ENCODE measurements at regions not wholly inside any gene's neighbourhood (a gene's known extent, or its start where the extent isn't known, plus 50 kb on each side); places are given as distances from the start of the nearest gene placed in this dataset.

GRCh38 chr4:12050357-12050756 is 621.7 kb upstream of the HS3ST1 start:
- Histone ChIP-seq H3K4me2 (ENCODE audit: insufficient read depth in 1 of 2, low read depth in 2 of 2, low read length in 2 of 2) (peak overlapping the region; percentile 25 to 29; a peak in 1 of 4 replicates), H2BK12ac (ENCODE audit: low read depth, low read length) (peak overlapping the region; percentile 53; the same call in 1 of the 2 replicates), H2BK5ac (ENCODE audit: low read depth, low read length) (peak overlapping the region; percentile 87; the same call in 1 of the 2 replicates), H3K56ac (replicated peaks; ENCODE audit: insufficient read length, low read depth, low read length) (no peak overlapping the region), H3K79me1 (ENCODE audit: low read depth, low read length) (no peaks in the 10 kb centered on the region), H3K9me3 (ENCODE audit: insufficient read depth in 2 of 2, low read depth in 1 of 2, low read length in 1 of 2) (peaks cover 4 to 6% of the 10 kb centered on the region in 2 experiments; a peak in 3 of 4 replicates), H3K23me2 (ENCODE audit: low read depth, low read length) (no peaks in the 10 kb centered on the region; the same call in 1 of the 2 replicates), H2BK120ac (replicated peaks; ENCODE audit: low read depth, low read length) (peak overlapping the region; percentile 35), H3K4me3 (ENCODE audit: extremely low read depth in 1 of 4, insufficient read depth in 2 of 4, low read depth in 3 of 4, low read length in 4 of 4) (no peak overlapping the region), H4K8ac (ENCODE audit: extremely low read depth, insufficient read depth, low read length) (no peak overlapping the region), H2AK5ac (ENCODE audit: low read depth, low read length) (no peak overlapping the region), H3K4me1 (replicated peaks in 1 of 4; ENCODE audit: control insufficient read depth in 3 of 4, insufficient read depth in 4 of 4, low read length in 3 of 4) (peaks cover 0 to 13% (median 3%) of the 10 kb centered on the region in 4 experiments; a peak in 2 of 7 replicates), H2BK20ac (ENCODE audit: low read length) (peak overlapping the region; percentile 88; the same call in 1 of the 2 replicates), H4K5ac (ENCODE audit: insufficient read length, low read depth, low read length) (peak overlapping the region; percentile 56), H3K27ac (ENCODE audit: low read depth, low read length) (no peak overlapping the region), H3K14ac (ENCODE audit: insufficient read length) (no peak overlapping the region), H3K36me3 (ENCODE audit: control insufficient read depth in 2 of 4, insufficient read depth in 4 of 4, low read length in 3 of 4) (no peaks in the 10 kb centered on the region), H3K18ac (ENCODE audit: extremely low read depth, low read length) (peak overlapping the region; percentile 94), H3K27me3 (replicated peaks in 1 of 4; ENCODE audit: control insufficient read depth in 3 of 4, extremely low read depth in 1 of 4, insufficient read depth in 3 of 4, low read length in 3 of 4) (no peaks in the 10 kb centered on the region), H4K91ac (replicated peaks; ENCODE audit: insufficient read length, low read length) (peak overlapping the region; percentile 36), H3K4ac (replicated peaks; ENCODE audit: insufficient read length, low read depth, low read length) (no peak overlapping the region), H4K20me1 (replicated peaks in 1 of 2; ENCODE audit: control insufficient read depth in 1 of 2, insufficient read depth in 2 of 2, low read length in 2 of 2) (no peaks in the 10 kb centered on the region), H3K23ac (ENCODE audit: insufficient read length) (no peak overlapping the region), H2BK15ac (ENCODE audit: low read length) (no peak overlapping the region), H2AFZ (ENCODE audit: low read length) (no peak overlapping the region), H3K9ac (replicated peaks in 1 of 4; ENCODE audit: extremely low read depth in 1 of 4, low read depth in 3 of 4, low read length in 3 of 4) (no peak overlapping the region), H3K79me2 (ENCODE audit: control insufficient read depth in 1 of 2, insufficient read depth in 2 of 2, low read length in 2 of 2) (no peaks in the 10 kb centered on the region)
- CTCF ChIA-PET (ENCODE audit: partially characterized antibody): interaction anchor here (1.0 to 2.5 kb wide), 3 partner anchors 8 to 14 kb away, joined by 3 to 10 read pairs (median 3); no protein-coding TSS in a partner anchor
- POLR2A ChIA-PET (ENCODE audit: partially characterized antibody): no interaction called here
- DNase-seq (ENCODE audit: low read depth in 1 of 2, low spot score in 2 of 2) (peak; percentile 47 to 49), FAIRE-seq (peak; percentile 98)
- TF ChIP-seq SP1 (IDR thresholded peaks at IDR 0.05; ENCODE audit: low read depth, low read length) (peak; percentile 46; the same call in 1 of the 2 replicates), JUN (IDR thresholded peaks at IDR 0.05; ENCODE audit: low read depth, low read length) (no peak), ATF2 (IDR thresholded peaks at IDR 0.05; ENCODE audit: low read length) (peak; percentile 29; the same call in 1 of the 2 replicates), NANOG (IDR thresholded peaks at IDR 0.05; ENCODE audit: insufficient read depth, low read depth, low read length, poor library complexity, severe bottlenecking) (peak; percentile 83), SP4 (IDR thresholded peaks at IDR 0.05; ENCODE audit: low read length) (no peak), TCF12 (IDR thresholded peaks at IDR 0.05; ENCODE audit: low read depth, low read length) (peak; percentile 99), JUND (IDR thresholded peaks at IDR 0.05; ENCODE audit: low read length) (no peak), CHD1 (IDR thresholded peaks at IDR 0.05; ENCODE audit: low read depth, low read length) (no peak), CTBP2 (IDR thresholded peaks at IDR 0.05; ENCODE audit: borderline replicate concordance, insufficient read depth, insufficient read length, low read length) (peak; percentile 79), SIN3A (conservative IDR thresholded peaks at IDR 0.05 in 1 of 2, IDR thresholded peaks at IDR 0.05 in 1 of 2; ENCODE audit: low read depth in 1 of 2, low read length in 2 of 2) (no peak), POU5F1 (IDR thresholded peaks at IDR 0.05; ENCODE audit: low read depth, low read length) (peak; percentile 91; the same call in 1 of the 2 replicates), MAX (IDR thresholded peaks at IDR 0.05) (no peak), SUZ12 (IDR thresholded peaks at IDR 0.05; ENCODE audit: low read length) (no peak)
